DMS153 treated with DMSO at 0.1 percent for 48 hours (cell line): ENCODE measurements at regions not wholly inside any gene's neighbourhood (a gene's known extent, or its start where the extent isn't known, plus 50 kb on each side); places are given as distances from the start of the nearest gene placed in this dataset.
"Not testable (repeated sequence)": the region's sequence is repeated elsewhere in the genome, so short reads cannot be mapped to it uniquely, and the experiment has no call there.

Experiments
- DNase-seq: peaks from one replicate; lab custom pipeline; 2025; ENCODE audit not compliant: unreplicated experiment; lab: John Stamatoyannopoulos, UW

DNA sequence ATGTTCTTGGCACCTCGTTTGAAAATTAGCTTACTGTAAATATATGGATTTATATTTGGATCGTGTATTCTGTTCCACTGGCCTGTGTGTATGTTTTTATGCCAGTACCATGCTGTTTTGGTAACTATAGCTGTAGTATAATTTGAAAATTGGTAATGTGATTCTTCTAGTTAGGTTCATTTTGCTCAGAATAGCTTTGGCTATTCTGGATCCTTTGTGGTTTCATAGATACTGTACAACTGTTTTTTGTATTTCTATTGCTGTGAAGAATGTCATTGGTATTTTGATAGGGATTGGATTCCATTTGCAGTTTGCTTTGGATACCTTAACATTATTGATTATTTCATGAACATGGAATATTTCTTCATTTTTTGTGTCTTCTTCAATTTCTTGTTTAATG, 490.2 kb downstream of the BRINP3 start:
- DNase-seq: no peak

DNA sequence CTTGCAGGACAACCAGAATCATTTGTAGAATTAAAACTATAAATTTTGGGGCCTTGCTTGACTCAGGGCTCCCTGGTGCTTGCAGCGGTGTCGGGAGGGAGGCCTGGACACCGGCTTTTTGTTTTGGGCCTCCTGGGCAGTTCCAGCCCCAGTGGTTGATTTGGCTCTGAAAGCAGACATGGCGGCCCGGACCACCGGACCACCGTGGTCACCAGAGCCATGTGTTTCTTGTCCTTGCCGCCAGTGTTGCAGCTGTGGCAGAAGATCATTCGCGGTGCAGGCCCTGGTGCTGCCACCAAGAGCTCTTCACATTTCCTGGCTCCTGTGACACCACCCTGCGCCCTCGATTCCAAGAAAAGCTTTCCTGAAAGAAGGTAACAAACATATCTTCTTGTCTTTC, 484.8 kb downstream of the BRINP3 start:
- no peak for DNase-seq

DNA sequence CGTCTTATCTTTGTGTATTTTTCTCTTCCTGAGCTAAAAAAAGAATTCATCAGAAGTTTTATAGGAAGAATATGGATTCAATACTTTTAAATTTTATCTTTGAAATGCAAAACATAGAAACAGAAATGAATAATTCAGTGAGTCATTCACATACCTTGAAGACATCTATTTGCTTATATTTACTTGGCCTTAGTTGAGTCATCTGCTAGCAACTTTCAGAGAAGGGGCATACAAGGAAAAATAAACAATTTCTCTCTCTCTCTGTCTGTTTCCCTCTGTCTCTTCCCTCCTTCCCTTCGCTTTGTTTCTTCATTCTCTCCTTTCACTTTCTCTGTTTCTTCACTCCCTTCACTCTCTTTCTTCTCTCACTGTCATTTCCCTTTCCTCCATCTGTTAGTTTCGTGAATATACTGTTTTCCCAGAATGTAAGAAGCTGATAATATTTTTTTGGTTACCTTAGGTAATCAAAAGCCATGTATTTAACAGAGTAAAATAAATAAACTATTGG, 477.2 kb downstream of the BRINP3 start:
- DNase-seq: no peak

DNA sequence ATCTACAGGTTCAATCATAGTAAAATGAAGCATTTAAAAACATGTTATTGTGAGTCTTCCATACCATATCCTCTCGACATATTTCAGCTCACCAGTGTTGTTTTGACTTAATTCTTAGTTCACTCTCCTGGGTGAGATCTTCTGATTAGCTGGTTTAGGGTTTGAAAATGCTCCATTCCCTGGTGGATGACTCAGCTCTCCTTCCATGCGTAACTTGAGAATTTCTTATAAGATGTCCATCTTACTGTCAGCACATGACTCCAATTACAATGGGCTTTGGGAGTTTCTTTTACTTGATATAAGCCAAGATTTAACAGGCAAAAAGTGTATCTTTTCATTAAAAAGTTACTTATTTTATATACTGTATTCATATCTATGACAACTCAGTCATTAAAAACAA, 476.5 kb downstream of the BRINP3 start:
- DNase-seq: no peak

DNA sequence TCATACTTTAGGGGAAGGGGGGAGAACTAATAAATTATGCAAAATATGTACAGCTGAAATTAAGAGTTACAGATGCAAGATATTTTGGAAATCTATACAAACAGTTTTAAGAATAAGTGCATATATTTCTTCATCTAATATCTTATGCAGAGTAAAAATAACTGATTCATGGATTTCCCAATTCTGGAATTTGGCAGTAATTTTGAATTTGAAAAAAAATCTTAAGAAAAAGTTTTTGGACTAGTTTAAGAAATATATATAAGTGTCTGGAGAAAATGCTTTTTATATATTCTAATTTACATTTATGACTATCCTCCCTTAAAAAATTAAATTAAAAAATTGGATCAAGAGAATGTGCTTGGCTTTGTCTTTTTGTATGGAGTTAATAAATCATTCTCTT, 474.3 kb downstream of the BRINP3 start:
- DNase-seq: no peak

DNA sequence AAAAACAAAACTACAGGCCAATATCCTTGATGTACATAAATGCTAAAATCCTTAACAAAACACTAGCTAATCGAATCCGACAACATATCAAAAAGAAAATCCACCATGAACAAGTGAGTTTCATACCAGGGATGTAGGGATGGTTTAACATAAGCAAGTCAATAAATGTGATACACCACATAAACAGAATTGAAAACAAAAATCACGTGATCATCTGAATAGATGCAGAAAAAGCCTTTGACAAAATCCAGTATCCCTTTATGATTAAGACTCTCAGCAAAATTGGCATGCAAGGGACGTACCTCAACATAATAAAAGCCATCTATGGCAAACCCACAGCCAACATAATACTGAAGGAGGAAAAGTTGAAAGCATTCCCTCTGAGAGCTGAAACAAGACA, 466.1 kb downstream of the BRINP3 start:
- no peak for DNase-seq

DNA sequence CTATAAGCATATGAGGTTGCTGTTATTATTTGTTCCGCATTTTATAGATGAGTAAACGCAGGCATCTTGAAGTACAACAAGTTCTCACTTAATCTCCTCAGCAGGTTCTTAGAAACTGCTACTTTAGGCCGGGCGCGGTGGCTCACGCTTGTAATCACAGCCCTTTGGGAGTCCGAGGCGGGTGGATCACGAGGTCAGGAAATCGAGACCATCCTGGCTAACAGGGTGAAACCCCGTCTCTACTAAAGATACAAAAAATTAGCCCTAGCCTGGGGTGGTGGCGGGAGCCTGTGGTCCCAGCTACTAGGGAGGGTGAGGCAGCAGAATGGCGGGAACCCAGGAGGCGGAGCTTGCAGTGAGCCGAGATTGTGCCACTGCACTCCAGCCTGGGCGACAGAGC, 458.5 kb downstream of the BRINP3 start:
- not testable (repeated sequence) for DNase-seq

DNA sequence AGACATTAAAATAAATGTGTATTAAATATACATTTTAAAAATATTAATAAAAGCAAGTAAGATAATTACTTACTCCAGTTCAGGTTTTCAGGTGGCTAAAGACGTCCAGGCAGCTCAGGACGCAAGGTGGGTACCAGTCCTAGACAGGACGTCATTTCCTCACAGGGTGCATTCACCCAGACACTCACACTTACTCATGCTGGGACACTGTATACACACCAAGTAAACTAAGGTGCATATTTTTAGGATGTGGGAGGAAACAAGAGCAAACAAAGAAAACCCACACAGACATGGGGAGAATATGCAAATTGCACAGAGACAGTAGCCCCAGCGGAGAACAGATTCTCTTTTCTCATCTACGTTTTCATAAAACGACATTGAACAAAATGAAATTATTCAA, 457.9 kb downstream of the BRINP3 start:
- DNase-seq: no peak

DNA sequence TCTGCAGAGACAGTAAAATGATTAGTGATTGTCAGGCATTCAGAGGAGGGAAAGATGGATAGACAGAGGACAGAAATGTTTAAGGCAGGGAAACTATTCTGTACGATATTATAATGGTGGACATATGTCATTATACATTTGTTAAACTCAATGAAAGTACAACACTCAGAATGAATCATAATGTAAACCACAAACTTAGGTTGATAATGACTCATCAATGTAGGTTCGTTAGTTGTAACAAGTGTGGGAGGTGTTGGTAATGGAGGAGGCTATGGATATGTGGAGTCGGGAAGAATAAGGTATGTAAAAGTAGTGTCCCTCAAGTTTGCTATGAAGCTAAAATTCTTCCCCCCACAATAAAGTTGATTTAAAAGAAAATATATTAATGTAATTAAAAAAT, 455.0 kb downstream of the BRINP3 start:
- no peak for DNase-seq

DNA sequence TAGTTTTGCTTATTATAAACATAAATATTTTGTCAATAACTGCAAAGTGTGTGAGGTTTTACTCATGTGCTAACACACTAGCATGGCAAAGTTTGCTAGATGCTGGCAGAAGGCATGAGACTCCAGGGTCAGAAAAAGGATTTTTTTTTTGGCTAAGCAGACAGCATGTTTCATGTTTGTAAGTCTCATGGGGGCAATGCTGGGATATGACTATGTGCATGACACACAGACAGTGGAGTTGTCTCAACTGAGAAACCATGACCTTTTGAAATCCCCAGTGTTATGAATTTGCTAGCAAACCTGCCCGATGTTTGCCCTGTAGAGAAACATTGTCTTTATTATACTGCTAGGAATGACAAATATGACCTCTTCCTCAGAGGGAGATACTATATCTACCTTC, 448.2 kb downstream of the BRINP3 start:
- DNase-seq: no peak

DNA sequence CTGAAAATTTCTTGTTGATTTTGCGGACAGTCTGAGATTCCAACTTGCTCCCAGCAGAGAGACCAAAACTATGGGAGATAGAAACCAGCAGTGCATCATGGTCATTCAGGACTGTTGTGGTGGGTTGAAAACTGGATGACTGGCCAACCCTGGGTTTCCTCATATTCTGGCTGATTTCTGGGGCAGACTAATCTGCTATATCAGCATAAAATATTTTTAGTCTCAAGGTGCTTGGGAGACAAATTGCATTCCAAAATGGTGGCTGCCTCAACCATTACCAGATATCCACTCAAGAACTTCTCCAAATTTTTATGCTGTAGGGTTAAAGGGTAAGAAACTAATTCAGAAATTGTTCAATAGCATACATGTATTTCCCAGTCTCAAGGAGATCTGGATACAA, 434.0 kb downstream of the BRINP3 start:
- no peak for DNase-seq

DNA sequence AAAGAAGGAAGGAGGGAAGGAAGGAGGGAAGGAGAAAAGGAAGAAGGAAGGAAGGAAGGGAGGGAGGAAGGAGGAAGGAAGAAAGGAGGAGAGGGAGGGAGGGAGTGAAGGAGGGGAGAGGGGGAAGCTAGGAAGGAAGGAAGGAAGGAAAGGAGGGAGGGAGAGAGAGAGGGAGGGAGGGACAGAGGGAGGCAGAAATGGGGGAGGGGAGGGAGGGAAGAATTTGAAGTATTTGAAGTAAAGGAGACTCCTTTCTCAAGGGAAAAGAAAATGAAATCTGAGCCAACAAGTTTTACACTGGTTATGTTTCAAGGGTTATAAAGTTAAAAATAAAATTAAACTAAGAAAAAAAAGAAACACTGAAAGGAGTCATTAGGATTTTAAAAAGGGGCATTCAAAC, 431.4 kb downstream of the BRINP3 start:
- DNase-seq: no peak
